HepG2 (cell line): ENCODE measurements at regions not wholly inside any gene's neighbourhood (a gene's known extent, or its start where the extent isn't known, plus 50 kb on each side); places are given as distances from the start of the nearest gene placed in this dataset.

Experiments
- ATAC-seq: fragments of 200-7000 bp; cut with Tn5 transposase; 3 replicates; pipeline ENCODE4 v1.9.1; 2020; ENCODE audit warnings: mild to moderate bottlenecking, moderate library complexity
- BruUV-seq: library from RNA; stranded (reverse); fragments of 400-500 nt; replicated peaks from 2 replicates; lab custom pipeline; 2021; lab: Mats Ljungman, UMichigan
- CTCF ChIA-PET: fragments of 300-600 bp; formaldehyde crosslinking; extraction: SDS; loops from one replicate; lab custom pipeline; 2021; ENCODE audit warnings: low total read pairs, inconsistent platforms, low intra/inter-chr PET ratio; lab: Yijun Ruan, JAX
- POLR2A ChIA-PET: fragments of 350-600 bp; sonication (Branson Sonifier 250); formaldehyde crosslinking; loops from one replicate; lab custom pipeline; 2020; ENCODE audit warnings: antibody characterized with exemption, inconsistent platforms; lab: Yijun Ruan, JAX
- DNase-seq: peaks from one replicate; pipeline ENCODE4 v3.0.0-alpha.2; 2015; ENCODE audit warnings: low spot score
- FAIRE-seq: peaks from 3 replicates; lab custom pipeline; 2011; peaks lifted over from hg19 to GRCh38; lab: Jason Lieb, UNC
- H2AFZ ChIP-seq: one replicate; pipeline ENCODE4 v1.6.1; 2011; ENCODE audit warnings: low read length, inconsistent platforms
- H3K27ac ChIP-seq: fragments of 300-600 bp; 3 replicates; pipeline ENCODE4 v1.8.0; 2011; ENCODE audit warnings: mixed run types, mild to moderate bottlenecking, mixed read lengths, low read length, inconsistent platforms; ENCODE audit not compliant: insufficient read depth; ENCODE audit errors: extremely low read length
- H3K27me3 ChIP-seq, 2 experiments: fragments of 200-600 bp in 1 of 2; 2 replicates in 1 of 2; 3 replicates in 1 of 2; pipeline versions ENCODE4 v1.6.0 to v1.8.0; 2011; ENCODE audit warnings: low read length in 2 of 2, mild to moderate bottlenecking in 2 of 2, moderate library complexity in 2 of 2, inconsistent platforms in 1 of 2; ENCODE audit not compliant: insufficient read depth in 2 of 2, control insufficient read depth in 1 of 2
- H3K36me3 ChIP-seq, 2 experiments: fragments of 200-600 bp in 1 of 2; replicated peaks in 1 of 2; 2 replicates in 1 of 2; 3 replicates in 1 of 2; pipeline versions ENCODE4 v1.5.1 to v1.8.0; 2011; ENCODE audit warnings: low read length in 2 of 2, inconsistent platforms in 1 of 2; ENCODE audit not compliant: insufficient read depth in 2 of 2, control insufficient read depth in 1 of 2
- H3K4me1 ChIP-seq: 2 replicates; pipeline ENCODE4 v1.5.1; 2012; ENCODE audit warnings: low read length, inconsistent platforms; ENCODE audit not compliant: insufficient read depth
- H3K4me2 ChIP-seq: 2 replicates; pipeline ENCODE4 v1.6.0; 2011; ENCODE audit warnings: low read depth, low read length, inconsistent platforms
- H3K4me3 ChIP-seq, 3 experiments: fragments of 200-600 bp in 1 of 3; sonication (generic), shearing (Covaris generic) in 1 of 3; replicated peaks in 1 of 3; 2 replicates each; pipeline ENCODE4 v1.5.1; 2011 to 2016; ENCODE audit warnings: low read length in 3 of 3, inconsistent platforms in 2 of 3, low read depth in 2 of 3, mild to moderate bottlenecking in 2 of 3, control low read depth in 1 of 3, mixed read lengths in 1 of 3; ENCODE audit not compliant: insufficient read depth in 1 of 3
- H3K79me2 ChIP-seq: one replicate; pipeline ENCODE4 v1.6.1; 2011; ENCODE audit warnings: low read length, inconsistent platforms; ENCODE audit not compliant: insufficient read depth
- H3K9ac ChIP-seq: 2 replicates; pipeline ENCODE4 v1.6.0; 2011; ENCODE audit warnings: mild to moderate bottlenecking, low read depth, low read length, inconsistent platforms; ENCODE audit not compliant: insufficient read depth
- H3K9me3 ChIP-seq: 2 replicates; pipeline ENCODE4 v1.5.1; 2012; ENCODE audit warnings: mild to moderate bottlenecking, low read length
- H4K20me1 ChIP-seq: 2 replicates; pipeline ENCODE4 v1.6.0; 2011; ENCODE audit warnings: inconsistent platforms, mild to moderate bottlenecking, low read length, moderate library complexity; ENCODE audit not compliant: insufficient read depth
- MAFF ChIP-seq: IDR thresholded peaks from 2 replicates; pipeline ENCODE4 v1.6.1; 2011; ENCODE audit warnings: low read depth, low read length, improper control_type of control experiment
- MAFK ChIP-seq, 2 experiments: IDR thresholded peaks in 1 of 2; conservative IDR thresholded peaks in 1 of 2; 2 replicates each; pipeline ENCODE4 v1.6.1; 2011; ENCODE audit warnings: improper control_type of control experiment in 2 of 2, low read length in 2 of 2
- ZFP1 ChIP-seq: IDR thresholded peaks from 2 replicates; pipeline ENCODE4 v1.6.1; 2016
- ZNF224 ChIP-seq: sonication (generic); formaldehyde crosslinking; IDR thresholded peaks from 2 replicates; pipeline ENCODE4 v1.5.0; 2020; ENCODE audit warnings: mild to moderate bottlenecking, missing genetic modification reagents
- WGBS: methylation state at CpG from one replicate; pipeline ENCODE4 v1.1.6; 2017; ENCODE audit warnings: low lambda C conversion rate; 5-methylcytosine and 5-hydroxymethylcytosine counted together
- in situ Hi-C: cut with HindIII; loops from 2 replicates; pipeline ENCODE4 v1.10.0; 2017; ENCODE audit warnings: low pct_unique_long_range_greater_than_20kb; ENCODE audit not compliant: extremely low pct_ligation_motif_present
- intact Hi-C: fragments of 100-400 bp; cut with micrococcal nuclease; formaldehyde crosslinking; loops from one replicate; pipeline ENCODE4 v1.10.0; 2022; ENCODE audit not compliant: unreplicated experiment

DNA sequence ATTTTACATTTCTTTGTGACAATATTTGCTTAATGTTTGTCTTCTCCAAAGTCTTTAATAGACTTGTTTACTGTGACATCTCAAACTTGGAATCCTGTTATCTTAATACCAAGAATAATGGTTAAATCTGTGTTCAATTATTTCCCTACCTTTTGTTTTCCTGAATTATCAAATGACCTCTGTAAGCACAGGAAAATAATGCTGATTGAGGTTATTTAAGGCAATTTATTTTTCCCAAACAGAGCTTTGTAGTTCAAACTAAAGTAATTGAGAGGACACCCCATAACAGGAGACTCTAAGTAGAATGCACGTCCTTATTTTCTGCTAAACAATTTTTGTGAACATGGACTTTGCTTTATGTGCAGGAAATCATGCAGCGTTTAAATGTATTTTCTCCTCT is 195.0 kb downstream of the BTBD3 start:
- no peaks in the 10 kb centered on the region for H3K27me3 ChIP-seq
- ChIA-PET CTCF (no interaction called here), POLR2A (no interaction called here)
- H2AFZ ChIP-seq = no peak overlapping the region
- H3K4me3 ChIP-seq = no peak overlapping the region
- BruUV-seq = no TSS peak
- 26% methylated on average over 2 of the region's 2 CpGs for WGBS
- H4K20me1 ChIP-seq = no peaks in the 10 kb centered on the region
- ATAC-seq = no peak
- no peak overlapping the region for H3K27ac ChIP-seq
- DNase-seq = no peak
- TF ChIP-seq MAFF (peak; percentile 79), MAFK (conservative IDR thresholded peaks at IDR 0.05 in 1 of 2, IDR thresholded peaks at IDR 0.05 in 1 of 2; ENCODE audit: low read length in 2 of 2) (peak; percentile 81 to 82), ZNF224 (CRISPR knock-in tag) (no peak)
- H3K4me1 ChIP-seq = no peaks in the 10 kb centered on the region
- intact Hi-C loops (no loop called here), in situ Hi-C loops (no loop called here)
- H3K79me2 ChIP-seq = no peaks in the 10 kb centered on the region
- H3K36me3 ChIP-seq = no peaks in the 10 kb centered on the region
- H3K9ac ChIP-seq = no peak overlapping the region
- no peak overlapping the region for H3K4me2 ChIP-seq
- peaks cover 30% of the 10 kb centered on the region for H3K9me3 ChIP-seq
- no peak for FAIRE-seq

DNA sequence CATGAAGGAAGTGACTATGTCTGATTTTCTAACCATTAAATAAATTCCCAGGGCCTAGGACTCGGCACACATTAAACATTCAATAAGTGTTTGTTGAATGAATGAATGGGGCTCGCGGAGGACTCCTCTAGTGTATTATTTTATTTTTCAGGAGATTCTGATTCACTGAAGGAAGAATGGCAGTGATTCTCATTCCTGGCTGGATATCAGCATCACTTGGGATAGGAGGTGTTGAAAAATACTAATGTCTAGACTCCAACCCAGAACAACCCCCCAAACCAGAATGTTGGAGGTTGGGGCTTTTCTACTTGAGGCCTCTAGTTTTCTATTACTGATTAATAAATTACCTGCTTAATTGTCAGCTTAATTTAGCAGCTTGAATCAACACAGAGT is 195.4 kb downstream of the BTBD3 start:
- in situ Hi-C loops = no loop called here
- Histone ChIP-seq H3K36me3 (no peaks in the 10 kb centered on the region), H3K4me2 (no peak overlapping the region), H4K20me1 (no peaks in the 10 kb centered on the region)
- TF ChIP-seq ZFP1 = no peak
- TF ChIP-seq, all 625 proteins: peak for 0
- no peak overlapping the region for H3K9ac ChIP-seq
- no peaks in the 10 kb centered on the region for H3K4me1 ChIP-seq
- no peak overlapping the region for H3K4me3 ChIP-seq
- WGBS = 71% methylated on average over 3 of the region's 3 CpGs
- H3K27ac ChIP-seq = no peak overlapping the region
- ATAC-seq (no peak), DNase-seq (no peak), FAIRE-seq (no peak)
- no peaks in the 10 kb centered on the region for H3K79me2 ChIP-seq
- H2AFZ ChIP-seq = no peak overlapping the region
- intact Hi-C loops = no loop called here
- CTCF ChIA-PET = no interaction called here
- POLR2A ChIA-PET = no interaction called here
- H3K9me3 ChIP-seq = peaks cover 32% of the 10 kb centered on the region
- no TSS peak for BruUV-seq
- H3K27me3 ChIP-seq = no peaks in the 10 kb centered on the region
